ENCODE measurements at regions not wholly inside any gene's neighbourhood (a gene's known extent, or its start where the extent isn't known, plus 50 kb on each side); places are given as distances from the start of the nearest gene placed in this dataset.

- no peak for DNase-seq (ENCODE audit: low read depth in 2 of 3, low spot score in 2 of 3)
Observed at GRCh38 chr3:118304557-118304956, 730.1 kb downstream of the IGSF11 start.

GRCh38 chr3:118332699-118333098 is 701.9 kb downstream of the IGSF11 start:
- DNase-seq (ENCODE audit: low read depth in 2 of 3, low spot score in 2 of 3), result no peak

- DNase-seq (ENCODE audit: low read depth in 2 of 3, low spot score in 2 of 3), result no peak
Observed at GRCh38 chr3:118337649-118338048, 697.0 kb downstream of the IGSF11 start.

DNA sequence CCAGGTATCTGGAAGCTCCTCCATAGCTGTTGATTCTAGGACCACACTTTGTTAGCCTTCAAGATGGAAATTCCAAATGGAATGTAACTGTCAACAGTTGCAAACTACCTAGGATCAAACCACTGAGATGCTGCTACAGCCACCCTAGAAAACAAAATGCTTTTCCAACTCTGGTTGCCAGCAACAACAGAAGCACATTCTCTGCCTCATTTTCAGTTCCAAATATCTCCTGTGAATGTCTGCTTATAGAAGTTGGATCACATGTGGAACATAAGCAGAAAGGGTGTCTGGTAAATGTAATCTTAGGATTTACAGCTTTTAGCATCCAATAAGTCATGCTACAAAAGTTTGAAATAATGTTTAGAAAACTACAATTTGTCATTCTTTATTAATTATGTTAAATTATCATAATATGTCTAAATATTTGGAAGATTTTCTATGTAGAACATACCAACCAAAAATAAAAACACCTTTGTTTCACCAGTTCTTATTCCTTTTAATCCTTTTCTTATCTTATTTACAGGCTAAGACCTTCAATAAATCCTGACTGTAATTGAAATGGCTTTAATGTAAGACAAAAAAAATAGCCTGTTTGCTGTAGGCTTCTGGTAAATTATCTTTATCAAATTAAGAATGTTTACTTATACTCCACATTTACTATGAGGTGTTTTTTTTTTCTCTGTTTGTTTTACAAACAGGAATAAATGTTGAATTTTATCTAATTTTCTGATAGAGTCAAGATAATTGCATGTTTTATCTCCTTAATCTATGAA is 687.1 kb downstream of the IGSF11 start:
- DNase-seq (ENCODE audit: low read depth in 2 of 3, low spot score in 2 of 3), result no peak

DNA sequence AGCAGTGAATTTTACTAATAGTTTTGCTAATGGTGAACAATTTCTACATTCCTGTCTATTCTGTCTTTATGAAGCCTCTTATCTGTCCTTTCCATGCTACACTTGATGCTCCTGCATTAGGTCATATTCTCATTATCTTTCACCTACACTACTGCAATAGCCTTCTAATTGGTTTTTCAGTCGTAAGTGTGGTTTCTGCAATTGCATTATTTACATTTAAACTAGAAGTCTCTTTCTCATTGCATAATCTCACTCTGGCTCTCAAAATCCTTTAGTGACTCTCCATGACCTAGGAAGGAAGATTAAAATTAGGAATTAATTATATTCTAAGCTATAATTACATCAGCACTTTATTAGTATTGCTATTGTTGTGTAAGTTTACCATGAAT is 686.5 kb downstream of the IGSF11 start:
- DNase-seq (ENCODE audit: low read depth in 2 of 3, low spot score in 2 of 3), result no peak

- DNase-seq (ENCODE audit: low read depth in 2 of 3, low spot score in 2 of 3), result no peak
Observed at GRCh38 chr3:118354556-118354955, 680.1 kb downstream of the IGSF11 start.

GRCh38 chr3:118369892-118370491 is 664.7 kb downstream of the IGSF11 start:
- no peak for DNase-seq (ENCODE audit: low read depth in 2 of 3, low spot score in 2 of 3)

DNA sequence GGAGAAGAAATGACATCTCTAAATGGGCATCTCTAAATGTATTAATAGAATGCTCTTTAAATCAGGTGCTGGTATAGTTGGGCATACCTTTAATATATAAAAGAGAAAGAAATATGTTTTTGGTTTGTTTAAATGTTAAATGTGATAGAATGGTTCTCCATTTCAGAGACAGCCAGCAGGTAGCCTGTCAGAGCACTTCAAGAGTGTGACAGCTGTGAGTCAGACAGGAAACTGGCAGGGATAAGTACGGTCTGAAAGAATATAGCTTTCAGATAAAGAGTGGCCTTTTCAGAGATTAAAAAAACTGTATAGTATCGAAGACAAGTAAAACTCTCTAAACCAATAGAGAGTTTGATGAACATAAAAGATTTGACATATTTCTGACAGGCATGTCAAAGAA is 654.1 kb downstream of the IGSF11 start:
- DNase-seq (ENCODE audit: low read depth in 2 of 3, low spot score in 2 of 3), result no peak

- DNase-seq (ENCODE audit: low read depth in 2 of 3, low spot score in 2 of 3), result no peak
Observed at GRCh38 chr3:118396491-118396890, 638.2 kb downstream of the IGSF11 start.

DNA sequence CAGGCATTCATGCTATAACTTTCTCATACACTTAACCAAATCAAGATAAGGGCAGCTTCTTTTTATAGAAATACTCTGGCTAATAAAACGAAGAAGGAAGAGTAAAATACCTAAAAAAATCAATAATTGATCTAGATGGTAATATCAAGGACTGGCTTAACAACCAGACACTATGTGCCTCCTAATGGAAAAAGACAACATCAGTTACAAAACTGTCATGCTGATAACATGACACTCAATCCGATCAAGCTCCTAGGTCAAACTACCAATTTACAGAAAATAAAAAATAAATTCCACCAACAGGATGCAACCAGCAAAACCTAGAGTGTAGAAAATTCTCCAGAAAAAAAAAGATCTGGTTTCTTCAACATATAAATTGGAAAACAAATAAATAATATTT is 634.6 kb downstream of the IGSF11 start:
- no peak for DNase-seq (ENCODE audit: low read depth in 2 of 3, low spot score in 2 of 3)

GRCh38 chr3:118400886-118401285 is 633.8 kb downstream of the IGSF11 start:
- no peak for DNase-seq (ENCODE audit: low read depth in 2 of 3, low spot score in 2 of 3)

DNA sequence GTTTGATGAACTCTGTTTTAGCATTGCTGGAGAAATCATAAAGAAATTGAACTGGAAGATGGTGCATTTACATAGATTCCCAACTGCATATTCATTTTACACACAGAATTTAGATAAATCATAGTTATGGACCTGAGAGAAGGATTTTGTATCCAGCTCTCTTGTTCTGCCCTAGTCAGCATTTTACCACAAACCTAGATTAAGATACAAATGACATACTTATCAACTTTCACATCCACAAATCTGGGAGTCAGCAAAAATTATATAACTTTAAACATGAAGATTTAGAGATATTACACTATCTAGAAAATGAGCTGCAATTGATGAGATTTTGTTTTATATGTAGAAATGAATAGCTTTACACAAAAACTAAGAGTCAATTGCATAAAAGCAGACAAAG is 632.8 kb downstream of the IGSF11 start:
- no peak for DNase-seq (ENCODE audit: low read depth in 2 of 3, low spot score in 2 of 3)

DNA sequence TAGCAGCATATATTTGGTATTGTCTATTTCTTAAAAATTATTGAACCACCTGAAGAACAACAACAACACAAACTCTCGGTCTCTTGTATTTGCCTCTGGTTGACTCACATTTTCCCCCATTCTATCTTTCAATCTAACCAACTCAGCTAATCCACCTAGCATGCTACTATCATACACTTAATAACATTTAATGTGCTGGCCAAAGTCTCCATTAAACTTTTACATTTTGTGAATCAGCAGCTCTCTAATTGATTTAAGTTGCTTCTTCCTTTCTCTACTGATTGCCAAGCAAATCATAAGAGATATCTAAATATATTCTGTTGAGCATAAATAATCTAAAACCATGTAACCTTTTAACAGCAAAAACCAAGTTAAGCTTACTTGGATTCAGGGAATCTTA is 631.7 kb downstream of the IGSF11 start:
- no peak for DNase-seq (ENCODE audit: low read depth in 2 of 3, low spot score in 2 of 3)

- no peak for DNase-seq (ENCODE audit: low read depth in 2 of 3, low spot score in 2 of 3)
Observed at GRCh38 chr3:118406562-118406961, 628.1 kb downstream of the IGSF11 start.

- DNase-seq (ENCODE audit: low read depth in 2 of 3, low spot score in 2 of 3), result no peak
Observed at GRCh38 chr3:118408431-118408830, 626.2 kb downstream of the IGSF11 start.

- DNase-seq (ENCODE audit: low read depth in 2 of 3, low spot score in 2 of 3), result no peak
Observed at GRCh38 chr3:118412503-118412902, 622.1 kb downstream of the IGSF11 start.

GRCh38 chr3:118425272-118425837 is 609.3 kb downstream of the IGSF11 start:
- DNase-seq (ENCODE audit: low read depth in 2 of 3, low spot score in 2 of 3), result no peak

- no peak for DNase-seq (ENCODE audit: low read depth in 2 of 3, low spot score in 2 of 3)
Observed at GRCh38 chr3:118433825-118434224, 600.8 kb downstream of the IGSF11 start.

DNA sequence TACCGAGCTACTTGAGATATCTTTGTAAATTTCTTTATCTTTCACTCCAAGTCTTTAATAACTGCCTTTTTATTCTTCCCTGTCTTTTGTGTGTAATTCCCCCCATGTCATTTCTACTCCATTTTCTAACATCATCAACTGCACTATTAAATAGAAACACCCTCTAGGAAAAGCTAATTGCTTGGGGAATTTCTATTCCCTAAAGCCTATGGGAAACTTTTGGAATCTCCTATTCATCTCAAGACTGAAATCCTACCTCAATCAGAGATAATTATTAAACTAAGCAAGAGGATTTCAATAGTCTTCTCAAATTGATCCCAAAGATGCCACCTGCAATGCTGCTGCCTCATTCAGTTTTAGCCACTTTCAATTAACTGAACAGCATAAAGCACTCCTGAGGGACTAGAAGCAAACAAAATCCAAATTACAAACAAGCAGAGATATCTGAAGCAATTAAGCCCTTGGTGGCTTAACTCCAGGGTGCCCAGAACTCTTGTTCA is 598.7 kb downstream of the IGSF11 start:
- DNase-seq (ENCODE audit: low read depth in 2 of 3, low spot score in 2 of 3), result no peak

DNA sequence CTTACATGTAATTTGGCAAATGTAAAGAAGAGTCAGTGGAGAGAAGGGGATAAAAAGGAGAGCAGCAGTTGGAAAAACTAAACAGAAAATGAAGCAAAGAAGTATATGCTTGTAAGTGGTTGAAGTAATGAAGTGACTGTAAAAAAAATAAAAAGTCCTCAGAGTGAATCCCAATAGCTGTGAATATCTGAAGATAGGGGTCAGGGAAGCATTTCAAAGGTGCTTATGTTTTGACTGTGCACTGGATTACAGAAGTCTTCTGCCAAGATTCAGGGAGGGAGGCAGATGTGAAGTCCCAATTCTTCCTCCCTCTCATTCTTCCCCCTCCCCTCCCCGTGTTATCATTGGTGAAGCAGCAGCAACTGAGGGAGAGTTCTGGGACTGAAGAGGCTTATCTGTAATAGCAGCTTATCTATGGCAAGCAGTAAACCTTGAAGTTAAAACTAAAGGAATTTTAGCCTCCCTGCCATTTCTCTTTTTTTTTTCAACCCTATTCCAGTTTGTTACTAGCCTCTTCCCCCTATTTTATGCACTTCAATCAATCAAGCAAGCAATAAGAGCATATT is 597.9 kb downstream of the IGSF11 start:
- no peak for DNase-seq (ENCODE audit: low read depth in 2 of 3, low spot score in 2 of 3)

DNA sequence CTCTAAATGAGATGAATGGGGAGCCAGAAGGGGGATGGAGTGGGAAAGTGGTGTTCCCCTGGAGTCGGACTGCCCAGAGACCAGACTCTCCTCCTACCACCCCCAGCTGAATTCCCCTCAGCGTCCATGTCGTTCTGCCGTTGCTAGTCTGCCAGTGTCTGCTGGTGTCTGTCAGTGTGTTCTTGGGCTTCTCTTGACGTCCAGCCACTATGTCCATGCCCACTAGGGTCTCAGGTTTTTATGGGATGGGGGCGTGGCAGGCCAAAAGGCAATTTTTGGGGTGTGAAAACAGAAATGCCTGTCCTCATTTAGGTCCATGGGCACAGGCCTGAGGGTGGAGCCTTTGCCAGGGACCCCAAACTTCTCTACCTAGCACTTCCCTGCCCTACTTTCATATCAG is 589.6 kb downstream of the IGSF11 start:
- DNase-seq (ENCODE audit: low read depth in 2 of 3, low spot score in 2 of 3), result no peak

DNA sequence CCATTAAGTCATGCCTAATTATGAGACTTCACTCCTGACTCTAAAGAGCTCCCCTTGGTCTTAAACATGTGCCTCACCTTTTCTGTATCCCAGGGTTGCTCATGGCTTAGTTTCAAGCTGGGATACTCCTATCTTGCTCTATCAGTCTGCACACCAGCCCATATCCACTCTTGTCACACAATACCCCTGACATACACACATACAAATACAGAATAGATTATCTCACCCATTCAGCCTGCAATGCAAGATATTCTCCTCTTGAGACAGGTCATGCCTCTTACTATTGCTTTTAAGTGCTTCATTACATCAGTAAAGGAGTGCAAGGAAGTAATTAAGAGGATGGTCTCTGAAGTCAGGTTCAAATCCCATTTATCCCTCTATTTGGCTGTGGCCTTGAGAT is 587.3 kb downstream of the IGSF11 start:
- no peak for DNase-seq (ENCODE audit: low read depth in 2 of 3, low spot score in 2 of 3)
